HG02763 (cell line): ENCODE measurements at regions not wholly inside any gene's neighbourhood (a gene's known extent, or its start where the extent isn't known, plus 50 kb on each side); places are given as distances from the start of the nearest gene placed in this dataset.
"Not testable (repeated sequence)": the region's sequence is repeated elsewhere in the genome, so short reads cannot be mapped to it uniquely, and the experiment has no call there.

Source experiments
- ATAC-seq: cut with Tn5 transposase; IDR thresholded peaks from one replicate; pipeline ENCODE4 v1.9.1; 2021; ENCODE audit warnings: mild to moderate bottlenecking, moderate library complexity; ENCODE audit not compliant: unreplicated experiment

GRCh38 chr18:76051396-76052226 lies 443.4 kb downstream of the ZNF516 start:
- ATAC-seq: no peak

GRCh38 chr18:76046221-76046620 lies 448.8 kb downstream of the ZNF516 start:
- no peak for ATAC-seq

- ATAC-seq: no peak
These were observed 452.5 kb downstream of the ZNF516 start for GRCh38 chr18:76042511-76042910.

GRCh38 chr18:76018210-76018609 lies 476.8 kb downstream of the ZNF516 start:
- ATAC-seq: no peak

GRCh38 chr18:76013057-76013456 lies 482.0 kb downstream of the ZNF516 start:
- no peak for ATAC-seq

- no peak for ATAC-seq
These were observed 489.3 kb downstream of the ZNF516 start for GRCh38 chr18:76005632-76006208.

GRCh38 chr18:75987913-75988312 lies 507.1 kb downstream of the ZNF516 start:
- ATAC-seq: not testable (repeated sequence)

GRCh38 chr18:75984853-75985252 lies 510.2 kb downstream of the ZNF516 start:
- ATAC-seq: no peak

- no peak for ATAC-seq
These were observed 513.9 kb downstream of the ZNF516 start for GRCh38 chr18:75981102-75981501.

GRCh38 chr18:75977081-75977480 lies 518.0 kb downstream of the ZNF516 start:
- ATAC-seq: no peak

- ATAC-seq: no peak
These were observed 524.8 kb downstream of the ZNF516 start for GRCh38 chr18:75970212-75970611.

GRCh38 chr18:75966431-75966830 lies 528.6 kb downstream of the ZNF516 start:
- ATAC-seq: no peak

GRCh38 chr18:75962036-75962572 lies 532.9 kb downstream of the ZNF516 start:
- no peak for ATAC-seq

- not testable (repeated sequence) for ATAC-seq
These were observed 532.9 kb upstream of the SMIM21 start for GRCh38 chr18:75960356-75960755.

- ATAC-seq: no peak
These were observed 531.6 kb upstream of the SMIM21 start for GRCh38 chr18:75959150-75959549.

- no peak for ATAC-seq
These were observed 531.2 kb upstream of the SMIM21 start for GRCh38 chr18:75958683-75959082.

- ATAC-seq: no peak
These were observed 517.9 kb upstream of the SMIM21 start for GRCh38 chr18:75945265-75945933.

GRCh38 chr18:75937306-75937705 lies 509.8 kb upstream of the SMIM21 start:
- no peak for ATAC-seq

GRCh38 chr18:75936862-75937261 lies 509.4 kb upstream of the SMIM21 start:
- ATAC-seq: no peak

GRCh38 chr18:75931079-75931478 lies 503.6 kb upstream of the SMIM21 start:
- ATAC-seq: no peak

- no peak for ATAC-seq
These were observed 501.2 kb upstream of the SMIM21 start for GRCh38 chr18:75928706-75929105.

GRCh38 chr18:75927791-75928190 lies 500.3 kb upstream of the SMIM21 start:
- ATAC-seq: no peak
